EL (cell line): ENCODE measurements at regions not wholly inside any gene's neighbourhood (a gene's known extent, or its start where the extent isn't known, plus 50 kb on each side); places are given as distances from the start of the nearest gene placed in this dataset.
"Not testable (repeated sequence)": the region's sequence is repeated elsewhere in the genome, so short reads cannot be mapped to it uniquely, and the experiment has no call there.

Experiments used
- DNase-seq: peaks from one replicate; pipeline ENCODE4 v3.0.0-alpha.2; 2016

DNA sequence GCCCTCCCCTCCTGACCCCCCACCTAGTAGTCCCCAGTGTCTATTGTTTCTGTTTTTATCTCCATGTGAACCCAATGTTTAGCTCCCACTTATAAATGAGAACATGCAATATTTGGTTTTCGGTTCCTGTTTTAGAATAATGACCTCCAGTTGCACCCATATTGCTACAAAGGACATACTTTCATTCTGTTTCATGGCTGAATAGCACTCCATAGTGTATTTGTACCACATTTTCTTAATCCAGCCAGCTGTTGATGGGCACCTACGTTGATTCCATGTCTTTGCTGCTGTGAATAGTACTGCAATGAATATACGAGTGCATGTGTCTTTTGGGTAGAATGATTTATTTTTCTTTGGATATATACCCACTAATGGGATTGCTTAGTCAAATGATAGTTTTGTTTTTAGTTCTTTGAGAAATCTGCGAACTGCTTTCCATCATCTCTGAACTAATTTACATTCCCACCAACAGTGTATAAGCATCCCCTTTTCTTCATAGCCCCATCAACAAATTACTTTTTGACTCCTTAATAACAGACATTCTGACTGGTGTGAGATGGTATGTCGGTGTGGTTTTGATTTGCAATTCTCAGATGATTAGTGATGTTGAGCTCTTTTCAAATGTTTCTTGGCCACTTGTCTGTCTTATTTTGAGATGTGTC, 128.4 kb upstream of the PHYHIPL start:
- DNase-seq: no peak

DNA sequence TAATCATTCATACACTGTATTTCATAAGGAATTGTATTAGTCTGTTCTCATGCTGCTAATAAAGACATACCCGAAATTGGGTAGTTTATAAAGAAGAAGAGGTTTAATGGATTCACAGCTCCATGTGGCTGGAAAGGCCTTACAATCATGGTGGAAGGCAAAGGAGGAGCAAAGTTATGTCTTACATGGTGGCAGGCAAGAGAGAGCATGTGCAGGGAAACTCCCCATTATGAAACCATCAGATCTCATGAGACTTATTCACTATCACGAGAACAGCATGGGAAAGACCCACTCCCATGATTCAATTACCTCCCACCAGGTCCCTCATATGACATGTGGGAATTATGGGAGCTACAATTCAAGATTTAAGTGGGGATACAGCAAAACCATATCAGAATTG, 122.9 kb upstream of the PHYHIPL start:
- DNase-seq: not testable (repeated sequence)

DNA sequence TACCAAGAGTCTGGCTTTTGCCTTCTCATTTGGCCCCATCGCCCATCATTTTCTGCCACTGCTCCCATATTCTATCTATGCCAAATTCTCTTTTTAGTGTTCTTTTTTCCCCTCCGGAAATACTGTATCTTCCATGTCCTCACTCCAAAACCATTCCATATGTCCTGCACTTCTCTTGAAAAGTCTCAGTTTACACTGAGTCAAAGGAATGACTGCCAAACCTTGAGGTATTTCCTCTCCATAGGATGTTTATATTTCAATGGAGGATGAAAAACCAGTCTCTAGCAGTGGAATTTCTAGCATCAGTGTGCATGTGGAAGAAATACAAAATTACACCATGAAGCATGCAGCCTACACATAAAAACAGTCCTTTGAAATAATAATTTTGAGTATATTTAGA, 121.4 kb upstream of the PHYHIPL start:
- DNase-seq: no peak

DNA sequence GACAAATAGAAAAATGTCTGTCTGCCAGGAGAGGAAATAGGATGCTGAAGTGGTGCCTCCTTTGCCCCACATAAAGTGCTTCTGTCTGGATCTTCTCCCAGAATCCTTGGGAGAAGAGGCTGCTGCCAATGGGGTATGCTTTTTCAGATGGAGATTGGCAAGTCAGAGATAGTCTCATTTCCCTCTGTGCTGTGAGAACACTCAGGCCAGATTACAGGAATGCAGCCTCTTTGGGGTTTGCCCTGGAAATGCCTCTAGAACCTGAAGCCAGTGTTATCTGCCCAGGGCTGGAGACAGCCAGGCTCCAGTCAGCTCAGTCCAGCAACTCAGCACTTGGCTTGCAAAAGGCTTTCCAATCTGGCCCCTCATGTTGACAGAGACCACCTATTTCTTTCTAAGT, 119.1 kb upstream of the PHYHIPL start:
- DNase-seq: no peak

DNA sequence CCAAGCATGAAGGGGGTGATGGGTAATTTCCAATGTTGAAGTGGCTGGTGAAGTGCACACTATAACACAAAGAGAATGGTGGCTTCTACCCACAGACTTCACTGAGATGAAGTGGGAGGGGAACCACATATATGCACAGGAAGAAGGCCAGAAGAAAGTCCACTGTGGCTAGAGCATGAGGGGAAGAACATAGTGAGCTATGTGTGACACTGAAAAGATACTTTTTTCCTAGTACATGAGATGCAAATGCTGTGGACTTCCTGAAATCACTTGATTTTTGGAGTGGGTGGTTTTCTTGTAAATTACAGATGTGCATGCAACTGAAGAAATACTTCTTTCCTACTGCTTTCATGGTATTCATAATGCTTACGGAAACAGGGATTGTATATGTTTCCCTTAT, 115.6 kb upstream of the PHYHIPL start:
- DNase-seq: no peak

DNA sequence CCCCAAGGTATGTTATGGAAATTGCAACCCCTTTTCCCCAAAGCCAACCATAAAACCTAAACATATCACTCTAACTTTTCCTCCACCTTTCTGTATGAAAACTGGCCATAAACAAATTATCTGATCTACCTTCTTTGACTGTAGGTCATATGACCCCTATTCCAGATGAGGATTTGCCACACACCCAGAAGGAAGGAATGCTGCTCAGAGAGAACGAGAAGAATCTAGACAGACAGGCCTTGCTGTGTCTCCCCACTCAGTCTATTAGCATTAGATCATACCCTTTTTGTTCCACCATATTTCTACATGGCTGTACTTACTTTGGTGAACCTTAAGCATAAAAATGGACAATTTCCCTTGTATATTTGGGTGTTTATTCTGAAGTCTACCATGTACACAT, 113.0 kb upstream of the PHYHIPL start:
- DNase-seq: no peak

DNA sequence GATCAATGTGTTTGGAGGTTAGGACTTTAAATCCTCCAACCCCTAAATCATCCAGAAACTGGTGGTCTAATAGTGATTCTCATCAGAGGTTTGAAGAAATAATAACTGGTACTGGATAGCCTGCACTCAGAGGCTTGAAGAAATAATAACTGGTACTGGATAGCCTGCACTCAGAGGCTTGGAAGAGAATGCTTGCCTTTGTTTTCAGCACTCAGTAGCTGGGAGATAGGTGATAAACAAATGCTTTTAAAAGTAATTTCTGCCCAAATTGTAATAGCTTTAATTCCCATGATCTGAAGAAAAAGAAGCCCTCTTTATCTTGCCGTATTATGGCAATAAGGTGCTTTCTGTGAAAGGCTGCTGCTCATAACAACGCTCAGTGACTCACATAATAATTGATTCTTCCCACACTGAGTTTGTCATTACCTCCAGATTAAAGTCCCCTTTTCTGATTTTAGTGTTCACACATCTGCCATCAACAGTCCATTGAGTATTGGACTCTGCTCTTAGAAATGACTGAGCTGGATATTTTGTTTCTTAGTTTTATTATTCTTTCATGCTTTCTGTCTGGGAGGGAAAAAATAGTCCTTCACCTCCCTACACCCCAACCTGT, 112.3 kb upstream of the PHYHIPL start:
- no peak for DNase-seq

DNA sequence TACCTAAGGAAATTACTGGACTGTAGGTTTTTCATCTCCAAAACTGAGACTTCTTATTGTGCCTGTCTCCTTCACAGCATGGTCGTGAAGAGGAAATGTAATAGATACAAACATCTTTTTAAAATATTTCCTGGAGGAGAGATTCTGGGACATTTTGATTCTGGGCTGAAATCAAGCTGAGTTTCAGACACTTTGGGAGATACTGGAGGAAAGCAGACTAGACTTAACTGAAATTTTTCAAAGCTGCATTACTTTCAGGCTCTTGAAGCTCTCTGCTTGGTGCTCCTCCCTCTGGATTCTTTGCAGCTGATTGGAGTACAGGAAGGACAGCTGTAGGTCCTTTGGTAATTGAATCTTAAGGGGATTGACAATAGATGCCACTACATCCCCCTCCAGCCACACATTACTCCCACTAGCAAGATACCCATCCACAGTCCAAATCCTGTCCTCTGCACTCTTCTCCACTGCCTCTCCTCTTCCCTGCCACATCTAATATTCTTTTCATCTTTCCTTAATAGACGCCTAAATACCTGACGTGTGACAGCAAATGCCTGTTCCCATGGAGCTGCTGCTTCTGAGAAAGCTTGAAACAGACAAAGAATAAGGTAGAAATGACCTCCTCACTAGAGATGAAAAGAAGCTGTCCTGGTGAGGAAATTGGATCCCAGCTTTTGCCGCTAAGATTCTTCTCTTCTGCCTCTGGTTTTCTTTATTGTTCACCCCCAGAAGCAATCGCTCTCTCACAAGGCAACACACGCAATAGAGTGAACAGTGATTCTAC, 111.5 kb upstream of the PHYHIPL start:
- DNase-seq: no peak

DNA sequence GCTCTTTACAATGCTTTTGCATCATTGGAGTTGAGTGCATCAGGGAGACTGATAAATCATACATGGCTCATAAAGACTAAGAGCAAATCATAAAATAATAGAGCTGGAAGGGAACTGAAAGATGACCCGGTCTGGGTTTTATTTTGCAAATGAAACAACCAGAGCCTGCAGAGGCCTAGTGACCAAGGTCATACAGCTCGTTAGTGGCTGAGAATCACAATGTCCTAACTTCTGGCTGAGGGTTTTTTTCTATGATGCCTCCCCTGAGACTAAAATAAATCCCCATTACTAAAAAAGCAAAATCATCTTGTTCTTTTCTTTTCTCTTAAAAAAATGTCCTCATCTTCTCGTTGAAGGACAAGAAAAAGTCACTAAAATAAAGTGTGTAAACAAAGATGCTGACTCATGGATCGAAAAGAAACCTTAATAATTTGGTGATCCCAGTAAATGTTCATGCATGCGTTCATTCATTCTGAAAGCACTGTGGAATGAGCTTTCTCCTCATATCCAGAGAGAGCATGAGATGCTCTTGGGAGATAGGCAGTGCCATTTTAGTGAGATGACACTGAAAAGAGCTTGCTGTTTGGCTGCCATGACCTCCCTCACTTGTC, 107.8 kb upstream of the PHYHIPL start:
- no peak for DNase-seq

DNA sequence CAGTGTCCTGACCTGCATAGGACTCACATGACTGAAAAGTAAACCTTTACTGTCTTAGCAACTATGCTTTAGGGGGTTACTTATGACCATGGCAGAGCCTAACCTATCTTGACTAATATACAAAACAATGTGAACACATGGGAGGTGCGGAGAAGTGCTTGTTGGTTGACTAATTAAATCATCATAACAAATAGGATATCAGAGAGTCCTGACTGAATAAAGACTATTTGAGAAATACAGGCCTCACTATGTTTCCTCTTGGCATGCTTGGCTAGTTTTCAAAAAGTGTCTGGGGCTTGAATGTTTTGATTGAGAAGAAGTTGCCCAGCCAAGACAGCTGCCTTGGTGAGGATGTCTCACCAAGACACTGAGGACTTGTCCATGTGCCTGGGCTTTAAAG, 104.4 kb upstream of the PHYHIPL start:
- no peak for DNase-seq

DNA sequence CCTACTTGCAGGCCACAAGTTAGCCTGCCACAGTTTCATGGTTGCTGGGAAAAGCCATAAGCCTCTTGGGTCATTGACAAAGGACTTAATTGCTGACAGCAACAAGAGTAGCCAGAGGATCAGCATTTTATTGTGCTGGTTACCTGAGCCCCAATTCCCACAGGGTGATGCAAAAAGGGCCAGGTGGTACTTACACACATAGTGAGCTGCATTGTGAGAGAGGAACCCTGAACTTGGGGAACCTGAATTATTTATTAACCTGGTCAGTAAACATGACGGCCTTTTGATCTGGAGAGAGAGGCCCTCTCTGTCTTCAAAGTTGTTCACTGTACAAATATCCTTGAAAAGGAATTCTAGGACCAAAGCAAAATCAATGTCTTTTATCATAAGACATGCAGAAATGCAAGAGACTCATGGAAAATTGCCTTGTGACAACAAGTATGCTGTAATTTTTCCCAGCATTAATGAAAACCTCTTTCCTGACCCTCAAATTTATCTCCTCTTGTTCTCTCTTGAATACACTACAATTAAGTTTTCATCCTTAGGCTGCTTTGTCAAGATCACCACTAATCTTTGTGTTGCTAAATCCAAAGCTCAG, 102.9 kb upstream of the PHYHIPL start:
- no peak for DNase-seq

DNA sequence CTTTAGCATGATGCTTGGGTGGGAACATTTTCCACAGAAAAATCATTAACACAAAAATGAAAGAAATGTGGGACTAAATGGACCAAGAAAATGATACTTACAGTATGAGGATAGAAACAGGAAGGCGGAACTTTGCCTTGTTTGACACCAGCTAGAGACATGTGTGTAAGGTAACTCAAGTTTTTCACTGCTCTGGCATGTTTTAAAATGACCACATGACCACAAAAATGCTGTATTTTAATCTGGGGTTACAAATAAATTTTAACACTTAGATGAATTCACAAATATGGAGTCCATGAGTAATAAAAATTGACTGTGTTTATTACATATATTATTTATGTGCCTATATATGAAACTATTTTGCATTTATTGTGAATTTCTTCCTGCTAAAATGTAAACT, 100.9 kb upstream of the PHYHIPL start:
- no peak for DNase-seq

DNA sequence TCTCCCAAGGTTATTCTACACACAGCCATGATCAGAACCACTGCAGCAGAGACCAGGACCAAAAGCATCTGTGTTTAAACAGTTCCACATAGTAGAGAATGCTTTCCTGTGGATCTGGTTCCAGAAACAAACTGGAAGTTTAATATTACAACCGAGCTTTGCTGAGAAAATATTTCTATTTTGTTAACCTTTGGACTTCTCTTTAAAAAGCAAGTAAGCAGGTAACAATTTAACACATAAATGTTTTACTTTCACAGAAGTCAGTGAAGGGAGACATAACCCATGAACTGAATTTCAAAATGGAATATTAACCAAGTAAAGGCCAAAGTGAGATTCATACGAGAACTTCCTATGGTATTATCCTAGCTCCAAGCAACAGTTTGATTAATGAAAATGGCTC, 98.6 kb upstream of the PHYHIPL start:
- no peak for DNase-seq

DNA sequence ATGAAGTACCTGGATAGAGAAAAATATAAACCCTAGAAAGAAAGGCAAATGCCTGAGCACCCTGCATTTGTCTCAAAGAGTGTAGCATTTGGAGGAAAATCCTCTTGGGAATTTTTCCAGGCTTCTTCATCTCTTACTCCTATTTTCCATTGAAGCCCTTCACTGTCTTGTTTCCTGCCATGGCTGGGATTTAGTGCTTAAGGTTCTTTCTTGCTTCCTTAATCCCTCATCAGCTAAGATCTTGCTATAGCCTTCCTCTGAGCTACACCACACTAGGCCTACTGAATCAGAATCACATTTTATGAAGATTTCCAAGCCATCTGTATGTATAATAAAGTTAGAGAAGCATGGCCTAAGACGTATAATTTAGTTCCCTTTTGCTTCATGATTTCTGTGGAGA, 97.5 kb upstream of the PHYHIPL start:
- no peak for DNase-seq

DNA sequence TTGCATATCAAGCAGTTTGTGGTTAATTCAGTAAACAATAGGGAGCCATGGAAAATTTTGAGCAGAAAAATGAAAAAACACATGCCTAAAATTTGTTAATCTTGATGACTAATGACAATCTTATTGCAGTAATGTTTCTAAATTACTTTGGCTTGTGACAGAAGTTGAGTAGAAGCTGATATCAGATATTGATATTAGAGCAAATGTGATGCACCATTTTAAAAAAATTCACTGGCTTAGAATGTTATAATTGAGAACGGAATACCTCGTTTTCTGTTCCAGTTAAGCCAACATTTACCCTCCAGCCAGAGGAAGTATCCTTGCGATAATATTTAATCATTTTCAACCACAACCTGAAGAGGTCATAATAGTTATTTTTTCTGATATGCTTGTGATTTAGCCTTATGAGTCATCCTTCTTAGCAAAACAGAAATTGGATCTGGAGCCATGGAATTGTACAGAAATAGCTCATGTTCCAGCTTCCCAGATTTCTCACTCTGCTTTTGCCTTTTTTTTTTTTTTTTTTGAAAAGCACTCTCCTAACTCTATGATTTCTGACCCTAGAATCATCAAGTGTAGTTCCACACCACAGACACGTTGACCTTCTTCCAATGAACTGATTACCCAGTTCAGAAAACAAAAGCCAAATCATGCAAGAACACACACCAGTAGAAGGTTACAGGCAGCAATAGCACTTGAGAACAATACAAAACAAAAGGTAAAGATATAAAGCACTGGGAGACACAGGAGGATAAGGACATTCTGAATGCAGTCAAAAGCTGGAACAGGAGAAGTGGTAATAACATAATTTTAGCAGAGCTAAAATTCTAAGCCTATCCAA, 96.8 kb upstream of the PHYHIPL start:
- peak; percentile 41 for DNase-seq

DNA sequence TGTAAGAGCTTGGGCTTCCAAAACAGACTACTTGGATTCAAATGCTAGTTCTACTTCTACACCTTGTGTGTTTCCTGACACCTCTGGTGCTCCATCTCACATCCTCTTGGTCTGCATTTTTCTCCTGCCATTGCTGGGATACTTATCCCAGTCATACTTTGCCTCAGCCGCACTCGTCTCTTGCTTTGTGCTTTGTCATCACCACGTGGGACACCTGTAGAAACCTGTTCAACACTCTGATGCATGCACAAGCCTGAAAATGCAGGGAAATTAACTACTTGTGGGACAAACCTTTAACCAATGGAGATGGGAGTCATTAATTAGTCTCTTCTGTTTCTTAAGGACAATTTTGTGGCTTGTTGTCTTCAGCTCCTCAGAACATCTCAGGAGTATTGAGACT, 94.2 kb upstream of the PHYHIPL start:
- no peak for DNase-seq

DNA sequence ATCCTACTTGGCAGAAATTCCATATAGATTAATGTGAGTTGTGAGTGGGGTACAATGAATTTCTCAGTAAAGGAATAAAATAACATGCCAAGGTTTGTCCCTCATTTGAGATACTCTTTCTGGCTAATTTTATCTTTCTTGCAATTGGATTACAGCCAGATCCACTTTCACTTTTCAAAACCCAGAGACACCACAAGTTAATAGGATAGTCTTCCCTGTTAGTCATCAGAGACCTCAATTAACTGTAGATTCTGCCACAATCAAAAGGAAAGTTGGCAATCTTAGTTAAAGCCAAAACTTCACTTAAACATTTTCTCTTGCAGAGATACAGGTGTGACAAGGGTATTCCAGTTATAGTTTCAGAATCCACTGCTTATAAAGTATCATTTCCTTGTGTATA, 91.4 kb upstream of the PHYHIPL start:
- no peak for DNase-seq

DNA sequence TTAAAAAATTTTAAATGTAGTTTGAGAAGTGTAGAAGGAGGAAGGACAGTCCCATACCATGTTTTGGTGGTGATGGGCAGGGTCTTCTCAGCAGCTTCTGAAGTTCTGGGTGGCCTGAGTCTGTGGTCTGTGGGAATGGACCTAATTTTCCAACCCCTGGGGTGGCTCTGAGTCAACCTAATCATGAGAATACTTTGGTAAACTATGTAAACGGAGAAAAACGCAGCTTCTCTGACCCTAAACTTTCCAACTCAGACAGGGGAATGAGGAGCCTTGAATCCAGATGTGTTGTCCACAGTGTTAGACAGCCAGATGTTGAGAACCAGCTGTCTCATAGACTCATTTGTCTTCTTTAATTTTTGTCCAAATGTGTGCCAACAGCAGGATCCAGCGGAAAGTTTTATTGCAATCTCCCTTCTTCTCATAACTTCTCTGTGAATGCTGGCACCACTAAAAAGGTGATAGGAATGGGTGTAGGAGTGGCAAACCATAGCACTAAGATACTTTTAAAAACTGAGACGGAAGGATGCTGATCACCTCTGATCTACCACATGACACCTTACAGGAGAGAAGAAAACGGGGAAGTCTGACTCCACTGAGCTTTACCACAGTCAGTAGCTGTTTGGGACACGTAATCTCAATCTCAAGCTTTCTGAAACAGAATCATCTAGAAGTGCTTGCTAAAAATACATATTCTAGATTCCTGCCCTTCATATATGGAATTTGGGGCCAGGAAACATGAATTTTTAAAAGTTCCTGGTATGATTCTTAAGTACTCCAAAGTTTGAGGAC, 90.5 kb upstream of the PHYHIPL start:
- no peak for DNase-seq

DNA sequence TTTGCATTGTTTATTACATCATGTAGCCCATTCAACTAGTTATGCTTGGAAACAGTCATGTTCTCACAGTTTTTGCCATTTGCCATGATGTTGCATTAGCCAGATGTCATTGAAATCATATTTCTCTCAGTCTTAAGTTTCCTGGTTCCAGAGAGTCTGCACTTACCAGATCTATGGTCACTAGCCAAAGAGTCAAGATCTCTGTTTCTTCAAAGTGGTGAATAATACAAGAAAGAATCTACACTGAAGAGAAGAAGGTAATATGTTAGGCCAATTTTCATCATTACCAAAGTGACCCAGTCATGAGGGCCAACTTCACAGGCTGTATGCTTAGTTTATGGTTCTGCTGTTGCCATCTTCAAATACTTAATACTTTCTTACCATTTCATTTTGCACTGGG, 89.0 kb upstream of the PHYHIPL start:
- DNase-seq: no peak

DNA sequence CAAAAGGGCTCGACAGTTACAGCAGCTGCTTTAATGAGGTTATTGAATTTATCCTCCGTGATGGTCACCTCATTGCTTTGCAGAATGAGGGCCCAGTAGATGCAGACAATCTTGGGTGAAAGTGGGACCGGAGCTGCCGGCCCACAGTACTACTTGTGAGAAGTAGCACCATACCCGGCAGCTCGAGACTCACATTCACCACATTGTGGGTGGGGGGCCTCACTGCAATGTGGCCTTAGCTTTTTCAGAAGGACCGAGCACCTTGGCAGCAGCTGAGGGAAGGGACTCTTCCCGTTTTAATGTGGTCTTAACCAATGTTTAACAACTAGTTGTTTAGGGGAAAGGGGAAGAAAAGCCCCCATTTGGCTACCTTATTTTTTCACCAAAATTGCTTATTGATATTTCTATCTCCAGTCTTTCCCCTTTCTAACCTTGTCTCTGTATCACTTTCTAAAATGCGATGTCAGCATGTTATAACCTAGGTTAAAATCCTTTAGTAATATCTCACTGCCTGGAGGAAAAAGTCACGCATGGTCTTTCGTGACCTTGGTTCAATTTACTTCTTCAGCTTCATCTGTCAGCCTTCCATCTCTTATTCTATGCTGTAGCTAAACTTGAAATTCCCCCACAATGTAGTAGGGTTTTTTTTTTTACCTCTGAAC, 87.4 kb upstream of the PHYHIPL start:
- DNase-seq: no peak
